Keratinocyte (primary cell): ENCODE measurements at regions not wholly inside any gene's neighbourhood (a gene's known extent, or its start where the extent isn't known, plus 50 kb on each side); places are given as distances from the start of the nearest gene placed in this dataset.

Source experiments
- DNase-seq: peaks from one replicate; pipeline ENCODE4 v3.0.0-alpha.2; 2011; ENCODE audit warnings: low read depth, missing footprints, low spot score
- FAIRE-seq: peaks from 2 replicates; lab custom pipeline; 2011; peaks lifted over from hg19 to GRCh38; lab: Jason Lieb, UNC
- H2AFZ ChIP-seq: 2 replicates; pipeline ENCODE4 v1.6.0; 2012; ENCODE audit warnings: low read length, control low read depth, inconsistent platforms; ENCODE audit not compliant: control insufficient read depth
- H3K27ac ChIP-seq: 2 replicates; pipeline ENCODE4 v1.5.1; 2011; ENCODE audit warnings: low read length; ENCODE audit not compliant: control insufficient read depth, insufficient read depth
- H3K27me3 ChIP-seq: 3 replicates; pipeline ENCODE4 v1.6.0; 2011; ENCODE audit warnings: low read length; ENCODE audit not compliant: control insufficient read depth, insufficient read depth; ENCODE audit errors: extremely low read depth
- H3K36me3 ChIP-seq, 2 experiments: 2 replicates in 1 of 2; 3 replicates in 1 of 2; pipeline ENCODE4 v1.5.1; 2011; ENCODE audit warnings: low read length in 2 of 2, mild to moderate bottlenecking in 1 of 2; ENCODE audit not compliant: control insufficient read depth in 2 of 2, insufficient read depth in 2 of 2; ENCODE audit errors: extremely low read depth in 1 of 2
- H3K4me1 ChIP-seq: 3 replicates; pipeline ENCODE4 v1.5.1; 2011; ENCODE audit warnings: low read length; ENCODE audit not compliant: control insufficient read depth, insufficient read depth; ENCODE audit errors: extremely low read depth
- H3K4me2 ChIP-seq: 3 replicates; pipeline ENCODE4 v1.6.0; 2011; ENCODE audit warnings: low read depth, low read length; ENCODE audit not compliant: control insufficient read depth, insufficient read depth; ENCODE audit errors: extremely low read depth
- H3K4me3 ChIP-seq, 3 experiments: fragments of 200-600 bp in 1 of 3; sonication (generic) in 1 of 3; 2 replicates in 2 of 3; 3 replicates in 1 of 3; pipeline ENCODE4 v1.5.1; 2011 to 2016; ENCODE audit warnings: low read length in 3 of 3, mild to moderate bottlenecking in 3 of 3, control low read depth in 2 of 3, inconsistent platforms in 1 of 3, low read depth in 1 of 3, mixed read lengths in 1 of 3, mixed run types in 1 of 3, moderate library complexity in 1 of 3; ENCODE audit not compliant: control insufficient read depth in 2 of 3, insufficient read depth in 2 of 3; ENCODE audit errors: extremely low read depth in 1 of 3
- H3K79me2 ChIP-seq: 2 replicates; pipeline ENCODE4 v1.6.0; 2012; ENCODE audit warnings: low read length; ENCODE audit not compliant: control insufficient read depth, insufficient read depth
- H3K9ac ChIP-seq: 3 replicates; pipeline ENCODE4 v1.6.0; 2011; ENCODE audit warnings: low read length; ENCODE audit not compliant: control insufficient read depth, insufficient read depth; ENCODE audit errors: extremely low read depth
- H3K9me1 ChIP-seq: 3 replicates; pipeline ENCODE4 v1.6.0; 2011; ENCODE audit warnings: low read length; ENCODE audit not compliant: control insufficient read depth, insufficient read depth; ENCODE audit errors: extremely low read depth
- H3K9me3 ChIP-seq: 2 replicates; pipeline ENCODE4 v1.5.1; 2012; ENCODE audit warnings: low read depth, low read length; ENCODE audit not compliant: control insufficient read depth
- H4K20me1 ChIP-seq: 3 replicates; pipeline ENCODE4 v1.6.0; 2011; ENCODE audit warnings: low read length; ENCODE audit not compliant: control insufficient read depth, insufficient read depth; ENCODE audit errors: extremely low read depth
- EZH2 ChIP-seq: IDR thresholded peaks from one replicate; pipeline ENCODE4 v1.6.1; 2012; ENCODE audit warnings: inconsistent platforms, mild to moderate bottlenecking, low read length, moderate library complexity
- dilution Hi-C: fragments of 300-500 bp; cut with MboI; formaldehyde crosslinking; loops from one replicate; pipeline ENCODE4 v1.7.0; 2020; ENCODE audit warnings: low sequenced_read_pairs; ENCODE audit not compliant: extremely low pct_ligation_motif_present
- TF ChIP-seq, protein P1 (sequence below), 3 experiments: IDR thresholded peaks in 1 of 3; conservative IDR thresholded peaks in 1 of 3; optimal IDR thresholded peaks in 1 of 3; 2 replicates in 2 of 3; 3 replicates in 1 of 3; pipeline versions ENCODE3 to v1.5.1; 2011; ENCODE audit warnings: low read length in 3 of 3, mild to moderate bottlenecking in 3 of 3, moderate library complexity in 2 of 3, control low read depth in 1 of 3, inconsistent platforms in 1 of 3; ENCODE audit not compliant: insufficient read depth in 2 of 3; ENCODE audit errors: extremely low read depth in 1 of 3

DNA sequence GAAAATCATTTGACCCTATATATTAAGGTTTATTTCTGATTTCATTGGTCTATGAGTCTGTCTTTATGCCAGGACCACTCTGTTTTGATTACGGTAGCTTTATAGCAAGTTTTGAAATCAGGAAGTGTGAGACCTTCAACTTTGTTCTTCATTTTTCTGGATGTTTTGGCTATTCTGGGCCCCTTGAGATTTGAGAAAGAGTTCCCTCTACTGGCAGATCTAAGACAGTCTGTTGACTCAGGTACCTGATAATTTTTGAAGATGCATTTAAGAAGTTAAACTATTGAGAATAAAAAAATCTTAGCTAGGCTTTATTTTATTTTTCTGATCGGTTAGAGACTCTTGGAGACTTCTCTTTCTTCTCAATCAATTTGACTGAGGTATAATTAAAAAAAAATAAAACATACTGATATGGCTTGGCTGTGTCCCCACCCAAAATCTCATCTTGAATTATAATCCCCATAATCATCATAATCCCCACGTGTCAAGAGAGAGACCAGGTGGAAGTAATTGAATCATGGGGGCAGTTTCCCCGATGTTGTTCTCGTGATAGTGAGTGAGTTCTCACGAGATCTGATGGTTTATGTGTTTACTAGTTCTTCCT is 209.2 kb downstream of the SNX10 start:
- H4K20me1 ChIP-seq, result no peaks in the 10 kb centered on the region
- H2AFZ ChIP-seq, result no peak overlapping the region
- no peak overlapping the region for H3K27ac ChIP-seq
- H3K27me3 ChIP-seq, result peaks cover 3% of the 10 kb centered on the region
- no peak overlapping the region for H3K4me2 ChIP-seq
- H3K9me3 ChIP-seq, result no peaks in the 10 kb centered on the region
- H3K36me3 ChIP-seq, result no peaks in the 10 kb centered on the region
- H3K4me1 ChIP-seq, result no peaks in the 10 kb centered on the region
- H3K9ac ChIP-seq, result no peak overlapping the region
- no peak overlapping the region for H3K4me3 ChIP-seq
- no peaks in the 10 kb centered on the region for H3K79me2 ChIP-seq
- no peaks in the 10 kb centered on the region for H3K9me1 ChIP-seq
- DNase-seq, result no peak
- dilution Hi-C loops, result no loop called here
- TF ChIP-seq, protein P1, sequence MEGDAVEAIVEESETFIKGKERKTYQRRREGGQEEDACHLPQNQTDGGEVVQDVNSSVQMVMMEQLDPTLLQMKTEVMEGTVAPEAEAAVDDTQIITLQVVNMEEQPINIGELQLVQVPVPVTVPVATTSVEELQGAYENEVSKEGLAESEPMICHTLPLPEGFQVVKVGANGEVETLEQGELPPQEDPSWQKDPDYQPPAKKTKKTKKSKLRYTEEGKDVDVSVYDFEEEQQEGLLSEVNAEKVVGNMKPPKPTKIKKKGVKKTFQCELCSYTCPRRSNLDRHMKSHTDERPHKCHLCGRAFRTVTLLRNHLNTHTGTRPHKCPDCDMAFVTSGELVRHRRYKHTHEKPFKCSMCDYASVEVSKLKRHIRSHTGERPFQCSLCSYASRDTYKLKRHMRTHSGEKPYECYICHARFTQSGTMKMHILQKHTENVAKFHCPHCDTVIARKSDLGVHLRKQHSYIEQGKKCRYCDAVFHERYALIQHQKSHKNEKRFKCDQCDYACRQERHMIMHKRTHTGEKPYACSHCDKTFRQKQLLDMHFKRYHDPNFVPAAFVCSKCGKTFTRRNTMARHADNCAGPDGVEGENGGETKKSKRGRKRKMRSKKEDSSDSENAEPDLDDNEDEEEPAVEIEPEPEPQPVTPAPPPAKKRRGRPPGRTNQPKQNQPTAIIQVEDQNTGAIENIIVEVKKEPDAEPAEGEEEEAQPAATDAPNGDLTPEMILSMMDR (optimal IDR thresholded peaks at IDR 0.05 in 1 of 3, IDR thresholded peaks at IDR 0.05 in 1 of 3, conservative IDR thresholded peaks at IDR 0.05 in 1 of 3; ENCODE audit: extremely low read depth in 1 of 3, insufficient read depth in 2 of 3, low read length in 3 of 3), result peak in 2 of 3 experiments; percentile 41 to 51
- TF ChIP-seq EZH2, result no peak
- FAIRE-seq, result no peak

DNA sequence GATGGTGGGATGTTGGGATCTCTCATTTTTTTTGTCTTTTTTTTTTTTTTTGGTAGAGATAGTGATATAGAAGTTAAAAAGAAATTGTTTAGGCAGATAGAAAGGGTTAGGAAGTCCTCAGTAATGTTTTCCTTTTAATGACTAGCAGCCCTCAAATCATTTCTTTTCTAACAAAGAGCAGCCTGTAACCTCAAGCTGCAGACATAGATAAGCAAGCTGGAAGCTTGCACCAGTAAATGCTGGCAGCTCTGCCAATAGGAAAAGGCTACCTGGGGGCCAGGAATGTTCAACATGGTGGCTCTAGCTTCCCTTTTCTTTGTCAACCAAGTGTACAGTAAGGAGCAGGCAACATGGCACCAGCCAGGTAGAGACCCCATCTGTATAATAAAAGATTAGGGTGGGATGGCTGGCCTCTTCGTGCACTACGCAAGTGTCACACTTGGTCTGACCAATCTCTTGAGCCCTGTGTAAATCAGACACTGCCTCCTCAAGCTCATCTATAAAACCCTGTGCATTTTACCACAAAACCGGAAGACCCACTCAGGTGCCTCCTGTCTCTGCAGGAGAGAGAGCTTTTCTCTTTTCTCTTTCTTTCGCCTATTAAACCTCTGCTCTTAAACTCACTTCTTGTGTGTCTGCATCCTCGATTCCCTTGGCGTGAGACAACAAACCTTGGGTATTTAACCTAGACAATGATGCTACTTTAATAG is 212.9 kb downstream of the SNX10 start:
- no peaks in the 10 kb centered on the region for H3K9me3 ChIP-seq
- no peaks in the 10 kb centered on the region for H4K20me1 ChIP-seq
- no peak overlapping the region for H3K4me2 ChIP-seq
- H3K36me3 ChIP-seq, result no peaks in the 10 kb centered on the region
- no peak overlapping the region for H2AFZ ChIP-seq
- H3K4me1 ChIP-seq, result no peaks in the 10 kb centered on the region
- H3K4me3 ChIP-seq, result no peak overlapping the region
- no peak for TF ChIP-seq EZH2
- TF ChIP-seq, protein P1 (optimal IDR thresholded peaks at IDR 0.05 in 1 of 3, IDR thresholded peaks at IDR 0.05 in 1 of 3, conservative IDR thresholded peaks at IDR 0.05 in 1 of 3; ENCODE audit: extremely low read depth in 1 of 3, insufficient read depth in 2 of 3, low read length in 3 of 3), result no peak
- no peaks in the 10 kb centered on the region for H3K79me2 ChIP-seq
- no peak overlapping the region for H3K27ac ChIP-seq
- H3K9me1 ChIP-seq, result no peaks in the 10 kb centered on the region
- peaks cover 10% of the 10 kb centered on the region for H3K27me3 ChIP-seq
- dilution Hi-C loops, result no loop called here
- FAIRE-seq (no peak), DNase-seq (no peak)
- H3K9ac ChIP-seq, result no peak overlapping the region
